ENCODE measurements at regions not wholly inside any gene's neighbourhood (a gene's known extent, or its start where the extent isn't known, plus 50 kb on each side); places are given as distances from the start of the nearest gene placed in this dataset.
"Not testable (repeated sequence)": the region's sequence is repeated elsewhere in the genome, so short reads cannot be mapped to it uniquely, and the experiment has no call there.

DNA sequence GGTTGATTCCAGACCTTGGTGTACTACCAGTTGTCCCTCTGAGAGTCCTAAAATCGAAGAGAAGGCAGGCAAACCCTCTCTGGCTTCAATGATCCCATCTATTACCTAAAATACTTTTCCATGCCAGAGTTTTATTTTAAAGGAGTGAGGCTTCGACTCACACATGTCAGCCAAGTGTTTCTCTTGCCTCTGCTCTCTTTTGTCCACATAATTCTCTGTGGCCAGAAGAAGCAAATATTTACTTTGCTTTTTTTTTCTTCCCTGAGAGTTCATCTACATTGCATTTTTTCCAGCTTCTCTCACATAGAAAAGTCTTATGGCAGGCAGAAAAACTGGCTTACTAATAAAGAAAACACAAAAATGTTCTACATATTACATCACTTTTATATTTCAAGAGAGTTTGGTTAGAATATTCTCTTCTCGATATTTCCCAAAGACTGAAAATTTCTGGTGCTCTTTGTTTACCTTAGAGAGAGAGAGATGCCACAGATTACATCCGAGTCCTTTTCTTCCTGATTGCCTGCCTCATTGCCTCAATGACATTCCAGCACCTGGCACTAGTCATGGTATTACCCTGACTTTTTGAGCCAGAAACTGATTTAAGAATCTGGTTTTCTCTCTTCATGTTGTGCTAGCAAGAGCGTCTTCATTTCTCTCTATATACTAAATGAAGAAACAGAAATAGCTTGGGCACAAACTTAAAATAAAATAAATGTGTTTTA lies 170.3 kb upstream of the FAM174A start:
- intact Hi-C loops (cut with DNase I); DNase-seq; ATAC-seq: not testable (repeated sequence)

DNA sequence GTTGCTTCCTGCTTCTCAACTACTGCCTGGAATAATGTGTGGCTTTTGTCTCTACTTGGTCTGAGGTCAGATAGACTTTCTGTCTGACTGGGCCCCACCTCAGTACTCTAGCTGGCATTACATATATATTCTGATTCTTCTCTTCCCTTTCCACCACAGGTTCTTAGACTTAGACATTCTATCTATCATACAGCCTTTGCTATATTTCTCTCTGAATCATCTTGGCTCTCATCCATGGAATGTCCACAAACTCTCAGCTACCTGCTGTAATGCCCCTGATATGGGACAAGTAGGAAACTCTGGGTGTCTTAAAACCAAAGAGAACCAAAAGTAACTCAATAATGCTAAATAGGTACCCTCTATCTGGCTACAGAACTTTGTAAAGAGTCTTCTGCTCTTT lies 170.8 kb upstream of the FAM174A start:
- H3K36me3 ChIP-seq; H3K27ac ChIP-seq; H3K9me3 ChIP-seq; DNase-seq; intact Hi-C loops (cut with DNase I); H3K27me3 ChIP-seq (ENCODE audit: low read depth); H3K4me3 ChIP-seq; H3K4me1 ChIP-seq; ATAC-seq: not testable (repeated sequence)

More for the DNA sequence above, 170.3 kb upstream of the FAM174A start:
- H3K4me1 ChIP-seq; H3K27ac ChIP-seq; H3K4me3 ChIP-seq; H3K27me3 ChIP-seq (ENCODE audit: low read depth); H3K9me3 ChIP-seq; H3K36me3 ChIP-seq: not testable (repeated sequence)

- H3K36me3 ChIP-seq; DNase-seq; H3K27ac ChIP-seq; H3K4me1 ChIP-seq; ATAC-seq; intact Hi-C loops (cut with DNase I); H3K4me3 ChIP-seq; H3K27me3 ChIP-seq (ENCODE audit: low read depth); H3K9me3 ChIP-seq: not testable (repeated sequence)
Observed at GRCh38 chr5:100359998-100360397, 175.2 kb upstream of the FAM174A start.

- DNase-seq; H3K9me3 ChIP-seq; intact Hi-C loops (cut with DNase I); H3K27me3 ChIP-seq (ENCODE audit: low read depth); H3K27ac ChIP-seq; H3K36me3 ChIP-seq; H3K4me1 ChIP-seq; H3K4me3 ChIP-seq; ATAC-seq: not testable (repeated sequence)
Observed at GRCh38 chr5:100346269-100346668, 188.9 kb upstream of the FAM174A start.

- H3K27ac ChIP-seq; DNase-seq; H3K27me3 ChIP-seq (ENCODE audit: low read depth); H3K36me3 ChIP-seq; H3K4me1 ChIP-seq; ATAC-seq; H3K4me3 ChIP-seq; intact Hi-C loops (cut with DNase I); H3K9me3 ChIP-seq: not testable (repeated sequence)
Observed at GRCh38 chr5:100341485-100341884, 193.7 kb upstream of the FAM174A start.

- no peaks in the 10 kb centered on the region for H3K4me1 ChIP-seq
- DNase-seq (no peak), ATAC-seq (no peak)
- H3K27ac ChIP-seq = no peak overlapping the region
- no peak overlapping the region for H3K4me3 ChIP-seq
- no peaks in the 10 kb centered on the region for H3K36me3 ChIP-seq
- no peaks in the 10 kb centered on the region for H3K9me3 ChIP-seq
- TF ChIP-seq CTCF (IDR thresholded peaks at IDR 0.05) = no peak
- H3K27me3 ChIP-seq (ENCODE audit: low read depth) = no peaks in the 10 kb centered on the region
- intact Hi-C loops (cut with DNase I) = no loop called here
Observed at GRCh38 chr5:100322483-100322882, 212.7 kb upstream of the FAM174A start.

GRCh38 chr5:100319885-100320284 lies 215.3 kb upstream of the FAM174A start:
- no peak for TF ChIP-seq CTCF (IDR thresholded peaks at IDR 0.05)
- Histone ChIP-seq H3K4me3 (no peak overlapping the region), H3K27ac (no peak overlapping the region), H3K9me3 (no peaks in the 10 kb centered on the region), H3K27me3 (ENCODE audit: low read depth) (no peaks in the 10 kb centered on the region), H3K4me1 (no peaks in the 10 kb centered on the region), H3K36me3 (no peaks in the 10 kb centered on the region)
- intact Hi-C loops (cut with DNase I) = no loop called here
- DNase-seq = no peak
- no peak for ATAC-seq

DNA sequence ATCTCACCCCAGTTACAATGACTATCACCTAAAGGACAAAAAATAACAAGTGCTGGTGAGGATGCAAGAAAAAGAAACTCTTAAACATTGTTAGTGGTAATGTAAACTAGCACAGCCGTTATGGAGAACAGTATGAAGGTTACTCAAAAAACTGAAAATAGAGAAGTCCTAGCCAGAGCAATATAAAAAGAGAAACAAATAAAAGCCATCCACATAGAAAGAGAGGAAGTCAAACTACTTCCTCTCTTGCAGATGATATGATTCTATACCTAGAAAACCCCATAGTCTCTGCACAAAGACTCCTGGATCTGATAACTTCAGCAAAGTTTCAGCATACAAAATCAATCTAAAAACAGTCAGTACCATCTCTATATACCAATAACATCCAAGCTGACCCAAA lies 221.5 kb upstream of the FAM174A start:
- TF ChIP-seq CTCF (IDR thresholded peaks at IDR 0.05) = no peak
- no peaks in the 10 kb centered on the region for H3K27me3 ChIP-seq (ENCODE audit: low read depth)
- no peaks in the 10 kb centered on the region for H3K36me3 ChIP-seq
- no peak overlapping the region for H3K4me3 ChIP-seq
- H3K9me3 ChIP-seq = no peaks in the 10 kb centered on the region
- intact Hi-C loops (cut with DNase I) = no loop called here
- no peak overlapping the region for H3K27ac ChIP-seq
- ATAC-seq (no peak), DNase-seq (no peak)
- no peaks in the 10 kb centered on the region for H3K4me1 ChIP-seq
